ENCODE measurements at regions not wholly inside any gene's neighbourhood (a gene's known extent, or its start where the extent isn't known, plus 50 kb on each side); places are given as distances from the start of the nearest gene placed in this dataset.

DNA sequence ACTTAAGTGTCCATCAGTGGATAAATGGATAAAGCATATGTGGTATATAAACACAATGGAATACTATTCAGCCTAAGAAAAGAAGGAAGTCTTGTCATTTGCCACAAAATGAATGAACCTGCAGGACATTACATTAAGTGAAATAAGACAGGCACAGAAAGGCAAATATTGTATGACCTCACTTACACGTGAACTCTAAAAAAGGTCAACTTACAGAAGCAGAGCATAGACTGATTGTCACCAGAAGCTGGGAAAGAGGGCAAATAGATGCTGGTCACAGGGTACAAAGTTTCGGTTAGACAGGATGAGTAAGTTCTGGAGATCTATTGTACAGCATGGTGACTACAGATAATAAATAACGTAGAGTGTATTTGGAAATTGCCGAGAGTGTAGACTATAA is 247.7 kb downstream of the RAB28 start (continued):
- TF ChIP-seq, protein P1, sequence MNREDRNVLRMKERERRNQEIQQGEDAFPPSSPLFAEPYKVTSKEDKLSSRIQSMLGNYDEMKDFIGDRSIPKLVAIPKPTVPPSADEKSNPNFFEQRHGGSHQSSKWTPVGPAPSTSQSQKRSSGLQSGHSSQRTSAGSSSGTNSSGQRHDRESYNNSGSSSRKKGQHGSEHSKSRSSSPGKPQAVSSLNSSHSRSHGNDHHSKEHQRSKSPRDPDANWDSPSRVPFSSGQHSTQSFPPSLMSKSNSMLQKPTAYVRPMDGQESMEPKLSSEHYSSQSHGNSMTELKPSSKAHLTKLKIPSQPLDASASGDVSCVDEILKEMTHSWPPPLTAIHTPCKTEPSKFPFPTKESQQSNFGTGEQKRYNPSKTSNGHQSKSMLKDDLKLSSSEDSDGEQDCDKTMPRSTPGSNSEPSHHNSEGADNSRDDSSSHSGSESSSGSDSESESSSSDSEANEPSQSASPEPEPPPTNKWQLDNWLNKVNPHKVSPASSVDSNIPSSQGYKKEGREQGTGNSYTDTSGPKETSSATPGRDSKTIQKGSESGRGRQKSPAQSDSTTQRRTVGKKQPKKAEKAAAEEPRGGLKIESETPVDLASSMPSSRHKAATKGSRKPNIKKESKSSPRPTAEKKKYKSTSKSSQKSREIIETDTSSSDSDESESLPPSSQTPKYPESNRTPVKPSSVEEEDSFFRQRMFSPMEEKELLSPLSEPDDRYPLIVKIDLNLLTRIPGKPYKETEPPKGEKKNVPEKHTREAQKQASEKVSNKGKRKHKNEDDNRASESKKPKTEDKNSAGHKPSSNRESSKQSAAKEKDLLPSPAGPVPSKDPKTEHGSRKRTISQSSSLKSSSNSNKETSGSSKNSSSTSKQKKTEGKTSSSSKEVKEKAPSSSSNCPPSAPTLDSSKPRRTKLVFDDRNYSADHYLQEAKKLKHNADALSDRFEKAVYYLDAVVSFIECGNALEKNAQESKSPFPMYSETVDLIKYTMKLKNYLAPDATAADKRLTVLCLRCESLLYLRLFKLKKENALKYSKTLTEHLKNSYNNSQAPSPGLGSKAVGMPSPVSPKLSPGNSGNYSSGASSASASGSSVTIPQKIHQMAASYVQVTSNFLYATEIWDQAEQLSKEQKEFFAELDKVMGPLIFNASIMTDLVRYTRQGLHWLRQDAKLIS (CRISPR knock-in tag; IDR thresholded peaks at IDR 0.05) = no peak
- TF ChIP-seq, protein P2, sequence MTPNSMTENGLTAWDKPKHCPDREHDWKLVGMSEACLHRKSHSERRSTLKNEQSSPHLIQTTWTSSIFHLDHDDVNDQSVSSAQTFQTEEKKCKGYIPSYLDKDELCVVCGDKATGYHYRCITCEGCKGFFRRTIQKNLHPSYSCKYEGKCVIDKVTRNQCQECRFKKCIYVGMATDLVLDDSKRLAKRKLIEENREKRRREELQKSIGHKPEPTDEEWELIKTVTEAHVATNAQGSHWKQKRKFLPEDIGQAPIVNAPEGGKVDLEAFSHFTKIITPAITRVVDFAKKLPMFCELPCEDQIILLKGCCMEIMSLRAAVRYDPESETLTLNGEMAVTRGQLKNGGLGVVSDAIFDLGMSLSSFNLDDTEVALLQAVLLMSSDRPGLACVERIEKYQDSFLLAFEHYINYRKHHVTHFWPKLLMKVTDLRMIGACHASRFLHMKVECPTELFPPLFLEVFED (CRISPR knock-in tag; conservative IDR thresholded peaks at IDR 0.05) = no peak
- no peak for TF ChIP-seq HEY1 (CRISPR knock-in tag; IDR thresholded peaks at IDR 0.05; ENCODE audit: borderline replicate concordance)
- TF ChIP-seq ZKSCAN1 (IDR thresholded peaks at IDR 0.05; ENCODE audit: low read depth, low read length) = no peak
- TF ChIP-seq RBBP5 (IDR thresholded peaks at IDR 0.05; ENCODE audit: borderline replicate concordance, insufficient read depth, low read length, poor library complexity, severe bottlenecking) = no peak
- TF ChIP-seq ZFPM2 (CRISPR knock-in tag; IDR thresholded peaks at IDR 0.05) = no peak
- TF ChIP-seq NBN (IDR thresholded peaks at IDR 0.05; ENCODE audit: low read depth) = no peak
- no peak for TF ChIP-seq ZBTB17 (CRISPR knock-in tag; IDR thresholded peaks at IDR 0.05)

Data from K562 (cell line).